ENCODE measurements at regions not wholly inside any gene's neighbourhood (a gene's known extent, or its start where the extent isn't known, plus 50 kb on each side); places are given as distances from the start of the nearest gene placed in this dataset.

DNA sequence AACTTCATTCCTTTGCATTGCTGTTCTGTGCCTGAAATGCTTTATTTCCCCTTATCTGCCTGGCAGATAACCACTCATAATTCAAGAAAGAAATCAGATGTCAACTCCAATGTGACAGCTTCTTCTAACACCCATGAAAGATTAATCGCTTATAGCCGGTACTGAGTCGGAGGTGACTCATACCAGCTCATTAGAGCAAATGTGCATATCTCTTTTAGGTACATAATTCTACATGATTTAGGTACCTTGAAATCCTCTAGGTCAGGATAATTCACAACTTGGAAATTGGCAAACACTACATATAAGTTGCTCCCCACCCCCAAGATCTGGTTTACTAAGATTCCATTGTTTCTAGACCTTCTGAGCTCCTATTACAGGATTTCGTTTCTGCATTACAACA is 554.4 kb upstream of the SORCS1 start:
- H3K4me1 ChIP-seq (ENCODE audit: control extremely low read depth in 1 of 4, control insufficient read depth in 4 of 4, insufficient read depth in 4 of 4, low read length in 3 of 4), result peaks cover 0 to 2% (median 0%) of the 10 kb centered on the region in 4 experiments
- 90% methylated on average over 4 of the region's 4 CpGs for WGBS (ENCODE audit: insufficient coverage)
- POLR2A ChIA-PET, result no interaction called here
- H3K9me3 ChIP-seq (ENCODE audit: control extremely low read depth in 1 of 5, control insufficient read depth in 4 of 5, insufficient read depth in 2 of 5, low read depth in 1 of 5, low read length in 4 of 5), result no peaks in the 10 kb centered on the region
- no peaks in the 10 kb centered on the region for H3K27me3 ChIP-seq (replicated peaks in 2 of 5; ENCODE audit: control insufficient read depth in 4 of 5, insufficient read depth in 5 of 5, low read length in 4 of 5)
- no peak overlapping the region for H3K27ac ChIP-seq (ENCODE audit: insufficient read depth in 1 of 2, low read depth in 1 of 2, low read length in 2 of 2, poor library complexity in 1 of 2, severe bottlenecking in 2 of 2)
- CTCF ChIA-PET, result no interaction called here
- H3K36me3 ChIP-seq (ENCODE audit: control insufficient read depth in 4 of 4, insufficient read depth in 4 of 4, low read length in 3 of 4), result no peaks in the 10 kb centered on the region
- no peak for DNase-seq
- no peak overlapping the region for H3K4me3 ChIP-seq (ENCODE audit: control insufficient read depth in 1 of 7, extremely low read depth in 1 of 7, insufficient read depth in 4 of 7, low read depth in 2 of 7, low read length in 6 of 7)

DNA sequence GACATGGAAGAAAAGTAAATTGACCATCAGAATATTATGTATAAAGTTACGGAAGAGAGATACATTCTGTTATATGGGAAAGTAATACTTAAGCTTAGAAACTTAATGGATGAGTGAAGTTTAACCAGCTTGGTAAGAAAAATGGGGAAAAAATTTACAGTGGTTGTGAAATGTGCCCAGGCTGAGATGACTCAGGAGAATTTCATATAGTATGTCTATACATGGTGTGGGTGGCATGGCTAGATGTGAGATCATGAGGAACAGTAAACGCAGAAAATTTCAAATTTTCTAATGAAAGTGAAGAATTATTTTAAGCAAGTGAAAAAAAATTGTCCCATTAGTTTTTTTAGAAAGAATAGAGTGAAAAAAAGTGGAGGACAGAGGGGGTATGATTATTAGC is 552.5 kb upstream of the SORCS1 start:
- 84% methylated on average over 2 of the region's 2 CpGs for WGBS (ENCODE audit: insufficient coverage)
- no peak for DNase-seq
- Histone ChIP-seq H3K36me3 (ENCODE audit: control insufficient read depth in 4 of 4, insufficient read depth in 4 of 4, low read length in 3 of 4) (no peaks in the 10 kb centered on the region), H3K27me3 (replicated peaks in 2 of 5; ENCODE audit: control insufficient read depth in 4 of 5, insufficient read depth in 5 of 5, low read length in 4 of 5) (no peaks in the 10 kb centered on the region), H3K27ac (ENCODE audit: insufficient read depth in 1 of 2, low read depth in 1 of 2, low read length in 2 of 2, poor library complexity in 1 of 2, severe bottlenecking in 2 of 2) (no peak overlapping the region), H3K4me1 (ENCODE audit: control extremely low read depth in 1 of 4, control insufficient read depth in 4 of 4, insufficient read depth in 4 of 4, low read length in 3 of 4) (peaks cover 0 to 2% (median 0%) of the 10 kb centered on the region in 4 experiments), H3K4me3 (ENCODE audit: control insufficient read depth in 1 of 7, extremely low read depth in 1 of 7, insufficient read depth in 4 of 7, low read depth in 2 of 7, low read length in 6 of 7) (no peak overlapping the region), H3K9me3 (ENCODE audit: control extremely low read depth in 1 of 5, control insufficient read depth in 4 of 5, insufficient read depth in 2 of 5, low read depth in 1 of 5, low read length in 4 of 5) (no peaks in the 10 kb centered on the region)
- ChIA-PET POLR2A (no interaction called here), CTCF (no interaction called here)

DNA sequence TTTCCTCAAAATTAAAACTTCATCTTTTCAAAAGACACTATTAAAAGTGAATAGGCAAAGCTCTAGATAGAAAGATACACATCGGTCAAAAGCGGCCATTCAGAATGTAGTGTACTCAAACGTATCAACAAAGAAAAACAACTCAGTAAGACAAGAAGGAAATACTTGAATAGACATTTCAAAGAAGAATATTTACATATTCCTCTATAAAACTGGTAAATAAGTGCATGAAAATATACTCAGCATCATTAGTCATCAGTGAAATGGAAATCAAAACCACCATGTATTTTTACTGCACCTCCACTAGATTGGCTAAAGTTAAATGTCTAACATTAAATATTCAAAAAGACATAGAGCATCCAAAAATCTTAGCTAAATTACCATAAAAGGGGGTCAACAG is 551.1 kb upstream of the SORCS1 start:
- CTCF ChIA-PET, result no interaction called here
- H3K27ac ChIP-seq (ENCODE audit: insufficient read depth in 1 of 2, low read depth in 1 of 2, low read length in 2 of 2, poor library complexity in 1 of 2, severe bottlenecking in 2 of 2), result no peak overlapping the region
- H3K9me3 ChIP-seq (ENCODE audit: control extremely low read depth in 1 of 5, control insufficient read depth in 4 of 5, insufficient read depth in 2 of 5, low read depth in 1 of 5, low read length in 4 of 5), result no peaks in the 10 kb centered on the region
- POLR2A ChIA-PET, result no interaction called here
- DNase-seq, result no peak
- WGBS (ENCODE audit: insufficient coverage), result 100% methylated on average over 2 of the region's 3 CpGs
- no peaks in the 10 kb centered on the region for H3K4me1 ChIP-seq (ENCODE audit: control extremely low read depth in 1 of 4, control insufficient read depth in 4 of 4, insufficient read depth in 4 of 4, low read length in 3 of 4)
- no peaks in the 10 kb centered on the region for H3K27me3 ChIP-seq (replicated peaks in 2 of 5; ENCODE audit: control insufficient read depth in 4 of 5, insufficient read depth in 5 of 5, low read length in 4 of 5)
- no peak overlapping the region for H3K4me3 ChIP-seq (ENCODE audit: control insufficient read depth in 1 of 7, extremely low read depth in 1 of 7, insufficient read depth in 4 of 7, low read depth in 2 of 7, low read length in 6 of 7)
- no peaks in the 10 kb centered on the region for H3K36me3 ChIP-seq (ENCODE audit: control insufficient read depth in 4 of 4, insufficient read depth in 4 of 4, low read length in 3 of 4)

DNA sequence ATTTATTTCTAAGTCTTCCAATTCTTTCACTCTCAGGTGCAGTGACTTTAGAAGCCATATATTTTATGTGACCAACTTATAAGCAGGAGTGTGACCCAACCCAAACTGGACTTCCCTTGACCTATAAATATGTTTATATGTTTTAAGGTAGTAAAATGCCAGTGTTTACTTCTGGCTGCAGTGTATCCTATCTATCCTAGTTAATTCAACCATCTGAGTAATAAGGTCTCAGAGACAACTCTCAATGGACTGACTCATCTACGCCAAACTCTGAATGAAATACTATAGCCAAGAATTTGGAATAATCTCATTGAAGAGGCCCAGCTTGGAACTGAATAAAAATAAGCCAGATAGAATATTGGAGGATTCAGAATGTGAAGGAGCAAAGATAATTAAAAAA is 544.5 kb upstream of the SORCS1 start:
- Histone ChIP-seq H3K27me3 (replicated peaks in 2 of 5; ENCODE audit: control insufficient read depth in 4 of 5, insufficient read depth in 5 of 5, low read length in 4 of 5) (no peaks in the 10 kb centered on the region), H3K4me3 (ENCODE audit: control insufficient read depth in 1 of 7, extremely low read depth in 1 of 7, insufficient read depth in 4 of 7, low read depth in 2 of 7, low read length in 6 of 7) (no peak overlapping the region), H3K9me3 (ENCODE audit: control extremely low read depth in 1 of 5, control insufficient read depth in 4 of 5, insufficient read depth in 2 of 5, low read depth in 1 of 5, low read length in 4 of 5) (no peaks in the 10 kb centered on the region), H3K36me3 (ENCODE audit: control insufficient read depth in 4 of 4, insufficient read depth in 4 of 4, low read length in 3 of 4) (no peaks in the 10 kb centered on the region), H3K4me1 (ENCODE audit: control extremely low read depth in 1 of 4, control insufficient read depth in 4 of 4, insufficient read depth in 4 of 4, low read length in 3 of 4) (no peaks in the 10 kb centered on the region), H3K27ac (ENCODE audit: insufficient read depth in 1 of 2, low read depth in 1 of 2, low read length in 2 of 2, poor library complexity in 1 of 2, severe bottlenecking in 2 of 2) (no peak overlapping the region)
- DNase-seq, result no peak
- POLR2A ChIA-PET, result no interaction called here
- WGBS (ENCODE audit: insufficient coverage), result 100% methylated on average over 1 of the region's 1 CpG
- CTCF ChIA-PET, result no interaction called here

DNA sequence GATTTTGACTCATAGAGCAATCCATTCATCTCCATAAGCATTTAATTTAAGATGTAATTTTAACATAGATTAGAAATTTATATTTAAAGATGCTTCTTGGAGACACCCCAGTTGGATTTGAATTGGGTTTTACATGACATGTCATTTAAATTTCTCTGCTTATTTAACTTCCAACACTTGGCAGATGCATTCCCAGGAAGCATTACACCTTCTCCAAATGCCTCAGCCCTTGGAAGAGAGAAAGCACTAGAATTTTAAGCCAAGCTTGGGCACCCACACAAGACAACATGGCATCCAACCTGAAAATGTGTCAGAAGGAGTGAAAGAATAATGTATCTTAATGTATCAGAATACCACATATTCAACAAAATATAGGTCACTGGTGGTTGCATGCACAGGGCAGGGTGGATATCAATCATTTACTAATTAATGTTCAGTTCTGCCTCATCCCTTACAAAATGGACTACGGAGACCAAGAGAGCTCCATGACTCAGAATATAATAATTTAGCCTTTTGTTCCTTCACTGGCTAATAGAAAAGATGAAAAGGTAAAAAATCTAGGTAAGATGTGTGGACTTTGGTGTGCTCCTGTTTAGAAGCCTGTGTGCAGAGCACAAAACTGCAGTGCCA is 541.7 kb upstream of the SORCS1 start:
- no peaks in the 10 kb centered on the region for H3K4me1 ChIP-seq (ENCODE audit: control extremely low read depth in 1 of 4, control insufficient read depth in 4 of 4, insufficient read depth in 4 of 4, low read length in 3 of 4)
- ChIA-PET POLR2A (no interaction called here), CTCF (no interaction called here)
- H3K36me3 ChIP-seq (ENCODE audit: control insufficient read depth in 4 of 4, insufficient read depth in 4 of 4, low read length in 3 of 4), result no peaks in the 10 kb centered on the region
- no peaks in the 10 kb centered on the region for H3K9me3 ChIP-seq (ENCODE audit: control extremely low read depth in 1 of 5, control insufficient read depth in 4 of 5, insufficient read depth in 2 of 5, low read depth in 1 of 5, low read length in 4 of 5)
- WGBS (ENCODE audit: insufficient coverage), result no CpG with 5 or more reads among the region's 1 CpG
- H3K27me3 ChIP-seq (replicated peaks in 2 of 5; ENCODE audit: control insufficient read depth in 4 of 5, insufficient read depth in 5 of 5, low read length in 4 of 5), result no peaks in the 10 kb centered on the region
- no peak overlapping the region for H3K4me3 ChIP-seq (ENCODE audit: control insufficient read depth in 1 of 7, extremely low read depth in 1 of 7, insufficient read depth in 4 of 7, low read depth in 2 of 7, low read length in 6 of 7)
- H3K27ac ChIP-seq (ENCODE audit: insufficient read depth in 1 of 2, low read depth in 1 of 2, low read length in 2 of 2, poor library complexity in 1 of 2, severe bottlenecking in 2 of 2), result no peak overlapping the region
- no peak for DNase-seq

DNA sequence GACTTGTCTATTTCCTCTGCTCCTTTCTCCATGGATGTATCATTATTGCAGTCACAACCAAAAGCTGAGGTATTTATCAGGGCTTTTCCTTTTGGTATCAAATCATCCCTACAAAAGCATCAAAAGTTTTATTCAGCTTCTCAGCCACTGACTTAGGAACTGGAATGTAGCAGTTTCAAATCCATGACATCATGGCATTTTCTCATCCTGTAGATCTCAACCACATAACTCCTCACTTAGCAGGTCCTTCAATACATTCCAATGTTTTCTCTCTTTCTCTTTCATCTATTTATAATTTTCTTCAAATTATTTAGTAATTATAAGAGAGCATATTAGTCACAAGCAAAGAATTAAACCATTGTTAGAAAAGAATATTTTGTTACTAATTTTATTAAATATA is 537.4 kb upstream of the SORCS1 start:
- POLR2A ChIA-PET, result no interaction called here
- Histone ChIP-seq H3K27ac (ENCODE audit: insufficient read depth in 1 of 2, low read depth in 1 of 2, low read length in 2 of 2, poor library complexity in 1 of 2, severe bottlenecking in 2 of 2) (no peak overlapping the region), H3K4me3 (ENCODE audit: control insufficient read depth in 1 of 7, extremely low read depth in 1 of 7, insufficient read depth in 4 of 7, low read depth in 2 of 7, low read length in 6 of 7) (no peak overlapping the region), H3K4me1 (ENCODE audit: control extremely low read depth in 1 of 4, control insufficient read depth in 4 of 4, insufficient read depth in 4 of 4, low read length in 3 of 4) (no peaks in the 10 kb centered on the region), H3K27me3 (replicated peaks in 2 of 5; ENCODE audit: control insufficient read depth in 4 of 5, insufficient read depth in 5 of 5, low read length in 4 of 5) (no peaks in the 10 kb centered on the region), H3K36me3 (ENCODE audit: control insufficient read depth in 4 of 4, insufficient read depth in 4 of 4, low read length in 3 of 4) (no peaks in the 10 kb centered on the region), H3K9me3 (ENCODE audit: control extremely low read depth in 1 of 5, control insufficient read depth in 4 of 5, insufficient read depth in 2 of 5, low read depth in 1 of 5, low read length in 4 of 5) (no peaks in the 10 kb centered on the region)
- DNase-seq, result no peak
- CTCF ChIA-PET, result no interaction called here

DNA sequence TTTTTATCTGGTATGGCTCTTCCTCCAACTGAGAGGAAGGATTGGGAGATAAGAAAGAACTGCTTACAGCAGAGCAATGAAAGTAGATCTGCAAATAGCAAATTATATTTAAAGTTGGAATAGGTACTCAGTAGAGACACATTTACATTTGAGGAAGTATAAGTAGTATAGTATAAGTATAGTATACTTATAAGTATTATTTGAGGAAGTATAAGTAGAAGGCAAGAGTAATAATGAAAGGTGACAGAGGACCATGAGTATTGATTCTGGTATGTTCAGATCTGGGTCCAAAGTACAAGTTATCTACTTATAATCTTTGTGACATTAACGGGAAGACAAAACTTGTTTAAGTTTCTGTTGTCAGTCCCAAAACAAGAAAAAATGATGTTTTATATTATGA is 527.6 kb upstream of the SORCS1 start:
- Histone ChIP-seq H3K27ac (ENCODE audit: insufficient read depth in 1 of 2, low read depth in 1 of 2, low read length in 2 of 2, poor library complexity in 1 of 2, severe bottlenecking in 2 of 2) (no peak overlapping the region), H3K9me3 (ENCODE audit: control extremely low read depth in 1 of 5, control insufficient read depth in 4 of 5, insufficient read depth in 2 of 5, low read depth in 1 of 5, low read length in 4 of 5) (no peaks in the 10 kb centered on the region), H3K36me3 (ENCODE audit: control insufficient read depth in 4 of 4, insufficient read depth in 4 of 4, low read length in 3 of 4) (no peaks in the 10 kb centered on the region), H3K4me1 (ENCODE audit: control extremely low read depth in 1 of 4, control insufficient read depth in 4 of 4, insufficient read depth in 4 of 4, low read length in 3 of 4) (peaks cover 0 to 13% (median 0%) of the 10 kb centered on the region in 4 experiments), H3K27me3 (replicated peaks in 2 of 5; ENCODE audit: control insufficient read depth in 4 of 5, insufficient read depth in 5 of 5, low read length in 4 of 5) (no peaks in the 10 kb centered on the region), H3K4me3 (ENCODE audit: control insufficient read depth in 1 of 7, extremely low read depth in 1 of 7, insufficient read depth in 4 of 7, low read depth in 2 of 7, low read length in 6 of 7) (no peak overlapping the region)
- POLR2A ChIA-PET, result no interaction called here
- no peak for DNase-seq
- WGBS (ENCODE audit: insufficient coverage), result no CpG with 5 or more reads among the region's 1 CpG
- CTCF ChIA-PET, result no interaction called here

All from common myeloid progenitor, CD34-positive (primary cell).